Endothelial cell of umbilical vein (primary cell): ENCODE measurements at regions not wholly inside any gene's neighbourhood (a gene's known extent, or its start where the extent isn't known, plus 50 kb on each side); places are given as distances from the start of the nearest gene placed in this dataset.

Experiments
- CTCF ChIP-seq, 2 donors: IDR thresholded peaks; 1 replicate in 1 of 2; 2 replicates in 1 of 2; pipeline ENCODE4 v1.5.1; 2011; ENCODE audit warnings: low read length in 2 of 2, mild to moderate bottlenecking in 2 of 2, moderate library complexity in 2 of 2, control low read depth in 1 of 2, inconsistent platforms in 1 of 2, low read depth in 1 of 2; ENCODE audit not compliant: insufficient read depth in 1 of 2; ENCODE audit errors: extremely low read depth in 1 of 2
- EZH2 ChIP-seq: IDR thresholded peaks from 2 replicates; pipeline ENCODE4 v1.6.1; 2012; ENCODE audit warnings: borderline replicate concordance, low read depth, mild to moderate bottlenecking, moderate library complexity, low read length, inconsistent platforms; ENCODE audit not compliant: severe bottlenecking
- FOS ChIP-seq: IDR thresholded peaks from 2 replicates; pipeline ENCODE4 v1.6.1; 2011; ENCODE audit warnings: mild to moderate bottlenecking, low read length, moderate library complexity, borderline replicate concordance; ENCODE audit not compliant: insufficient read depth
- GATA2 ChIP-seq: IDR thresholded peaks from 2 replicates; pipeline ENCODE4 v1.7.0; 2011; ENCODE audit warnings: low read depth, mild to moderate bottlenecking, moderate library complexity, mixed read lengths, low read length; ENCODE audit not compliant: insufficient read length, insufficient read depth
- JUN ChIP-seq: IDR thresholded peaks from 2 replicates; pipeline ENCODE4 v1.6.1; 2011; ENCODE audit warnings: borderline replicate concordance, low read depth; ENCODE audit not compliant: insufficient read length, insufficient read depth
- MAX ChIP-seq: IDR thresholded peaks from 2 replicates; pipeline ENCODE4 v1.6.1; 2011; ENCODE audit not compliant: insufficient read depth, insufficient read length
- MYC ChIP-seq: IDR thresholded peaks from one replicate; pipeline ENCODE4 v1.6.1; 2011; ENCODE audit warnings: mild to moderate bottlenecking, low read depth, low read length
- POLR2A ChIP-seq: IDR thresholded peaks from 2 replicates; pipeline ENCODE4 v1.6.1; 2012; ENCODE audit warnings: low read depth, mild to moderate bottlenecking, control low read depth, low read length
- POLR2AphosphoS5 ChIP-seq: IDR thresholded peaks from 2 replicates; pipeline ENCODE4 v1.6.1; 2012; ENCODE audit warnings: low read depth, mild to moderate bottlenecking, control low read depth, low read length, moderate library complexity; ENCODE audit not compliant: insufficient read depth

- TF ChIP-seq CTCF (IDR thresholded peaks at IDR 0.05; ENCODE audit: extremely low read depth in 1 of 2, insufficient read depth in 1 of 2, low read depth in 1 of 2, low read length in 2 of 2) = no peak
- TF ChIP-seq JUN = no peak
- TF ChIP-seq MAX = no peak
- no peak for TF ChIP-seq EZH2
- no peak for TF ChIP-seq POLR2AphosphoS5
- TF ChIP-seq POLR2A = no peak
- TF ChIP-seq GATA2 = no peak
- TF ChIP-seq MYC = no peak
- no peak for TF ChIP-seq FOS
Measured at GRCh38 chr9:134530724-134531123, 110.9 kb upstream of the COL5A1 start.
